NCI-H1436 treated with DMSO at 0.1 percent for 48 hours (cell line): ENCODE measurements at regions not wholly inside any gene's neighbourhood (a gene's known extent, or its start where the extent isn't known, plus 50 kb on each side); places are given as distances from the start of the nearest gene placed in this dataset.
"Not testable (repeated sequence)": the region's sequence is repeated elsewhere in the genome, so short reads cannot be mapped to it uniquely, and the experiment has no call there.

Experiments used
- DNase-seq: peaks from one replicate; lab custom pipeline; 2025; lab: John Stamatoyannopoulos, UW

- DNase-seq: no peak
These were observed 585.7 kb upstream of the CBLB start for GRCh38 chr3:106454497-106454896.

GRCh38 chr3:106457281-106458180 is 588.7 kb upstream of the CBLB start:
- peak; percentile 45 for DNase-seq

- DNase-seq: no peak
These were observed 590.1 kb upstream of the CBLB start for GRCh38 chr3:106458952-106459351.

- DNase-seq: no peak
These were observed 598.1 kb upstream of the CBLB start for GRCh38 chr3:106466881-106467280.

GRCh38 chr3:106473576-106474475 is 605.0 kb upstream of the CBLB start:
- DNase-seq: no peak

GRCh38 chr3:106482451-106482850 is 613.6 kb upstream of the CBLB start:
- DNase-seq: no peak

- DNase-seq: no peak
These were observed 616.4 kb upstream of the CBLB start for GRCh38 chr3:106485217-106485616.

- peak; percentile 60 for DNase-seq
These were observed 617.0 kb upstream of the CBLB start for GRCh38 chr3:106485802-106486201.

GRCh38 chr3:106486945-106487639 is 618.3 kb upstream of the CBLB start:
- DNase-seq: not testable (repeated sequence)

- no peak for DNase-seq
These were observed 619.5 kb upstream of the CBLB start for GRCh38 chr3:106488331-106488730.

- no peak for DNase-seq
These were observed 623.0 kb upstream of the CBLB start for GRCh38 chr3:106491796-106492195.

GRCh38 chr3:106508331-106508893 is 639.6 kb upstream of the CBLB start:
- no peak for DNase-seq

GRCh38 chr3:106510206-106510605 is 641.4 kb upstream of the CBLB start:
- DNase-seq: no peak

- DNase-seq: no peak
These were observed 644.0 kb upstream of the CBLB start for GRCh38 chr3:106512846-106513245.

- DNase-seq: no peak
These were observed 645.6 kb upstream of the CBLB start for GRCh38 chr3:106514431-106514830.

- DNase-seq: no peak
These were observed 649.7 kb upstream of the CBLB start for GRCh38 chr3:106518516-106518915.

- DNase-seq: no peak
These were observed 653.6 kb upstream of the CBLB start for GRCh38 chr3:106522397-106522796.

GRCh38 chr3:106528932-106529331 is 660.1 kb upstream of the CBLB start:
- DNase-seq: no peak

GRCh38 chr3:106529738-106530137 is 660.9 kb upstream of the CBLB start:
- no peak for DNase-seq

- no peak for DNase-seq
These were observed 661.6 kb upstream of the CBLB start for GRCh38 chr3:106530367-106530766.

- DNase-seq: not testable (repeated sequence)
These were observed 663.0 kb upstream of the CBLB start for GRCh38 chr3:106531771-106532329.
